Nephron (organoid): ENCODE measurements at regions not wholly inside any gene's neighbourhood (a gene's known extent, or its start where the extent isn't known, plus 50 kb on each side); places are given as distances from the start of the nearest gene placed in this dataset.

ENCODE experiments used
- H3K27ac Mint-ChIP-seq, 3 experiments: 2 replicates each; pipeline ENCODE4 v1.8.0; 2020; ENCODE audit warnings: mixed read lengths in 3 of 3, mild to moderate bottlenecking in 2 of 3, moderate library complexity in 1 of 3
- H3K27me3 Mint-ChIP-seq: 2 replicates; pipeline ENCODE4 v1.8.0; 2021; ENCODE audit warnings: low read depth, mild to moderate bottlenecking, moderate library complexity, mixed read lengths
- H3K36me3 Mint-ChIP-seq: 2 replicates; pipeline ENCODE4 v1.8.0; 2020; ENCODE audit warnings: low read depth, mixed read lengths
- H3K4me1 Mint-ChIP-seq: 2 replicates; pipeline ENCODE4 v1.8.0; 2020; ENCODE audit warnings: mixed read lengths
- H3K4me3 Mint-ChIP-seq, 3 experiments: 2 replicates each; pipeline ENCODE4 v1.8.0; 2020; ENCODE audit warnings: mild to moderate bottlenecking in 3 of 3, mixed read lengths in 3 of 3, moderate library complexity in 2 of 3
- H3K9me3 Mint-ChIP-seq: 2 replicates; pipeline ENCODE4 v1.8.0; 2020; ENCODE audit warnings: mixed read lengths
- TF ChIP-seq, protein P1 (sequence below), 3 experiments: fragments of 200-600 bp; sonication (generic); IDR thresholded peaks; one replicate each; pipeline ENCODE4 v1.5.0; 2021; ENCODE audit warnings: antibody characterized with exemption in 3 of 3; ENCODE audit not compliant: unreplicated experiment in 3 of 3

DNA sequence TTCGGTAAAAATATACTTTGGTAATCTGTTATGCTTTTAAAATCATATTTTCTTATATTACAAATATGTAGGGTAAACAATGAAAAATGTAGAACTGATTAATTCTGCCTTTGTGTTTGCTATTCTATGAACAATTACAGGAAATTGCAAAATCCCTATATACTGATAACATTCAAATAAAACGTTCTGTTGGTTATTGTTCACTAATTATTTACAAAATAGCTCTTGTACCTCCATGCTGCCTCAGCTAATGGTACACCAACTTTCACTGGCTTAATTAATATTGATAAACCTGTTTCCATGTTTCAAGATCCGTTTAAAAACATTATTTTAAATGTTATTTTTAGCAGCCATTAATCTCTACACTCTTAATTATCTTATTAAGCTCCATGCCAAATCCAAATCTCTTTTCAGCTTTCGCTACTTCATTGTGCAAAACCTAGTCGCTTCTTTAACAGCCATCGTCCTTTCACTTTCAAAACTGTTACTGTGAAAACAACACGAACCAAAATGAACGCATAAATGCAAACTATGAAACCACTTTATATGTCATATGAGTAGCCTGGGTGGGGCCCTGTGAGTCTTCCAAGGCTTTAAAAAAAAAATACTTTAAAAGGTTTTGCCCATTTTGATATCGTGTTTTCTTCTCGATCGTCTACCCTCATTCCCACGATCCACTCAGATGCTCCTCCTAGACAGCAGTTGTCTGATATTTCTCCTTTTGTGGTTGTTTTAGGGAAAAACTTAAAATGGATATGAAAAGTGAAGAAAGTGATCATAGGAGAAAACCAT, 807.1 kb downstream of the USP25 start:
- Mint-ChIP-seq H3K9me3 (no peaks in the 10 kb centered on the region), H3K4me1 (peaks cover 51% of the 10 kb centered on the region), H3K4me3 (peak overlapping the region in 2 of 3 experiments; percentile 74 to 86), H3K27me3 (no peaks in the 10 kb centered on the region), H3K27ac (peak overlapping the region in 2 of 3 experiments; percentile 86 to 100), H3K36me3 (peaks cover 30% of the 10 kb centered on the region)
- TF ChIP-seq, protein P1, sequence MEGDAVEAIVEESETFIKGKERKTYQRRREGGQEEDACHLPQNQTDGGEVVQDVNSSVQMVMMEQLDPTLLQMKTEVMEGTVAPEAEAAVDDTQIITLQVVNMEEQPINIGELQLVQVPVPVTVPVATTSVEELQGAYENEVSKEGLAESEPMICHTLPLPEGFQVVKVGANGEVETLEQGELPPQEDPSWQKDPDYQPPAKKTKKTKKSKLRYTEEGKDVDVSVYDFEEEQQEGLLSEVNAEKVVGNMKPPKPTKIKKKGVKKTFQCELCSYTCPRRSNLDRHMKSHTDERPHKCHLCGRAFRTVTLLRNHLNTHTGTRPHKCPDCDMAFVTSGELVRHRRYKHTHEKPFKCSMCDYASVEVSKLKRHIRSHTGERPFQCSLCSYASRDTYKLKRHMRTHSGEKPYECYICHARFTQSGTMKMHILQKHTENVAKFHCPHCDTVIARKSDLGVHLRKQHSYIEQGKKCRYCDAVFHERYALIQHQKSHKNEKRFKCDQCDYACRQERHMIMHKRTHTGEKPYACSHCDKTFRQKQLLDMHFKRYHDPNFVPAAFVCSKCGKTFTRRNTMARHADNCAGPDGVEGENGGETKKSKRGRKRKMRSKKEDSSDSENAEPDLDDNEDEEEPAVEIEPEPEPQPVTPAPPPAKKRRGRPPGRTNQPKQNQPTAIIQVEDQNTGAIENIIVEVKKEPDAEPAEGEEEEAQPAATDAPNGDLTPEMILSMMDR (IDR thresholded peaks at IDR 0.05; ENCODE audit: unreplicated experiment in 3 of 3): no peak

- Mint-ChIP-seq H3K4me1 (peaks cover 48% of the 10 kb centered on the region), H3K27ac (peak overlapping the region in 2 of 3 experiments; percentile 86 to 100)
- TF ChIP-seq, protein P1 (IDR thresholded peaks at IDR 0.05; ENCODE audit: unreplicated experiment in 3 of 3): no peak
These were observed 807.7 kb downstream of the USP25 start for GRCh38 chr21:16537501-16537900.

GRCh38 chr21:16538405-16538804, 808.6 kb downstream of the USP25 start:
- Mint-ChIP-seq H3K27ac (no peak overlapping the region), H3K4me3 (peak overlapping the region in 1 of 3 experiments; percentile 75), H3K27me3 (peaks cover 4% of the 10 kb centered on the region), H3K36me3 (peaks cover 33% of the 10 kb centered on the region), H3K4me1 (peaks cover 39% of the 10 kb centered on the region), H3K9me3 (no peaks in the 10 kb centered on the region)
- TF ChIP-seq, protein P1 (IDR thresholded peaks at IDR 0.05; ENCODE audit: unreplicated experiment in 3 of 3): no peak

More at GRCh38 chr21:16537501-16537900, 807.7 kb downstream of the USP25 start:
- Mint-ChIP-seq H3K4me3 (peak overlapping the region in 1 of 3 experiments; percentile 86), H3K36me3 (peaks cover 30% of the 10 kb centered on the region), H3K9me3 (no peaks in the 10 kb centered on the region), H3K27me3 (peaks cover 4% of the 10 kb centered on the region)

- no peak overlapping the region for H3K27ac Mint-ChIP-seq
- H3K9me3 Mint-ChIP-seq: no peaks in the 10 kb centered on the region
- H3K4me1 Mint-ChIP-seq: peaks cover 34% of the 10 kb centered on the region
- TF ChIP-seq, protein P1 (IDR thresholded peaks at IDR 0.05; ENCODE audit: unreplicated experiment in 3 of 3): no peak
- H3K4me3 Mint-ChIP-seq: peak overlapping the region in 1 of 3 experiments; percentile 18
- H3K27me3 Mint-ChIP-seq: peaks cover 4% of the 10 kb centered on the region
- peaks cover 35% of the 10 kb centered on the region for H3K36me3 Mint-ChIP-seq
These were observed 809.2 kb downstream of the USP25 start for GRCh38 chr21:16538936-16539440.

GRCh38 chr21:16540966-16541727, 811.4 kb downstream of the USP25 start:
- Mint-ChIP-seq H3K4me1 (peaks cover 14% of the 10 kb centered on the region), H3K4me3 (no peak overlapping the region), H3K27me3 (peaks cover 4% of the 10 kb centered on the region), H3K27ac (no peak overlapping the region), H3K36me3 (peaks cover 46% of the 10 kb centered on the region), H3K9me3 (no peaks in the 10 kb centered on the region)
- TF ChIP-seq, protein P1 (IDR thresholded peaks at IDR 0.05; ENCODE audit: unreplicated experiment in 3 of 3): no peak
